Vagina (tissue), 2 donors: ENCODE measurements at regions not wholly inside any gene's neighbourhood (a gene's known extent, or its start where the extent isn't known, plus 50 kb on each side); places are given as distances from the start of the nearest gene placed in this dataset.

ENCODE experiments used
- CTCF ChIP-seq, 3 experiments: fragments of 450-650 bp in 2 of 3; fragments of 200-600 bp in 1 of 3; sonication (generic) in 1 of 3; IDR thresholded peaks; one replicate each; pipeline ENCODE4 v1.5.1; 2017 to 2019; ENCODE audit warnings: antibody characterized with exemption in 3 of 3, mild to moderate bottlenecking in 2 of 3, moderate library complexity in 2 of 3
- POLR2A ChIP-seq, 2 donors: fragments of 450-650 bp; IDR thresholded peaks; one replicate each; pipeline ENCODE4 v1.6.1; 2017; ENCODE audit warnings: antibody characterized with exemption in 2 of 2, mild to moderate bottlenecking in 2 of 2, moderate library complexity in 2 of 2
- POLR2AphosphoS5 ChIP-seq, 2 donors: sonication (generic); formaldehyde crosslinking; IDR thresholded peaks; one replicate each; pipeline ENCODE4 v1.9.0; 2017; ENCODE audit warnings: antibody characterized with exemption in 2 of 2, mild to moderate bottlenecking in 2 of 2, low read depth in 1 of 2; ENCODE audit not compliant: insufficient read depth in 1 of 2

GRCh38 chr5:163658702-163659567 is 153.5 kb downstream of the MAT2B start:
- TF ChIP-seq CTCF (IDR thresholded peaks at IDR 0.05) (no peak), POLR2A (IDR thresholded peaks at IDR 0.05) (no peak), POLR2AphosphoS5 (IDR thresholded peaks at IDR 0.05; ENCODE audit: insufficient read depth in 1 of 2, low read depth in 1 of 2) (no peak)
